K562 (cell line): ENCODE measurements at regions not wholly inside any gene's neighbourhood (a gene's known extent, or its start where the extent isn't known, plus 50 kb on each side); places are given as distances from the start of the nearest gene placed in this dataset.

Experiments
- ATAC-seq: fragments of 200-7000 bp; cut with Tn5 transposase; 3 replicates; pipeline ENCODE4 v1.9.1; 2020; ENCODE audit warnings: moderate library complexity
- BruUV-seq: library from RNA; stranded (reverse); fragments of 400-500 nt; replicated peaks from 2 replicates; lab custom pipeline; 2021; lab: Mats Ljungman, UMichigan
- CTCF ChIA-PET: fragments of 300-600 bp; formaldehyde crosslinking; extraction: SDS; loops from one replicate; lab custom pipeline; 2021; ENCODE audit warnings: low intra/inter-chr PET ratio; lab: Yijun Ruan, JAX
- POLR2A ChIA-PET: fragments of 300-600, 350-650 bp; sonication (Branson Sonifier 250); formaldehyde crosslinking; extraction: SDS; loops from one replicate; lab custom pipeline; 2021; ENCODE audit warnings: antibody characterized with exemption, inconsistent platforms; lab: Yijun Ruan, JAX
- DNase-seq, 4 experiments: peaks; one replicate each; pipeline versions ENCODE4 v3.0.0 to v3.0.0-alpha.2; 2011 to 2018; ENCODE audit warnings: low spot score in 3 of 4, mixed read lengths in 3 of 4; ENCODE audit errors: extremely low read depth in 1 of 4
- FAIRE-seq: peaks from 2 replicates; lab custom pipeline; 2011; peaks lifted over from hg19 to GRCh38; lab: Jason Lieb, UNC
- H2AFZ ChIP-seq: 2 replicates; pipeline ENCODE4 v1.6.0; 2011; ENCODE audit warnings: low read depth, low read length, control low read depth, inconsistent platforms
- H3K27ac ChIP-seq: fragments of 200-600 bp; 3 replicates; pipeline ENCODE4 v1.8.0; 2011; ENCODE audit warnings: low read depth, mild to moderate bottlenecking, control low read depth, inconsistent platforms, low read length, moderate library complexity, mixed read lengths; ENCODE audit errors: extremely low read depth
- H3K27me3 ChIP-seq, 2 experiments: fragments of 300-600 bp in 1 of 2; 2 replicates in 1 of 2; 3 replicates in 1 of 2; pipeline versions ENCODE4 v1.6.0 to v1.8.0; 2011; ENCODE audit warnings: inconsistent platforms in 2 of 2, low read length in 2 of 2, mild to moderate bottlenecking in 1 of 2, mixed read lengths in 1 of 2, moderate library complexity in 1 of 2; ENCODE audit not compliant: control insufficient read depth in 2 of 2, insufficient read depth in 2 of 2
- H3K36me3 ChIP-seq: fragments of 300-600 bp; 3 replicates; pipeline ENCODE4 v1.8.0; 2011; ENCODE audit warnings: mild to moderate bottlenecking, low read length, inconsistent platforms; ENCODE audit not compliant: control insufficient read depth, insufficient read depth
- H3K4me1 ChIP-seq, 2 experiments: fragments of 200-600 bp in 1 of 2; replicated peaks in 1 of 2; 2 replicates in 1 of 2; 3 replicates in 1 of 2; pipeline versions ENCODE4 v1.5.1 to v1.8.0; 2011; ENCODE audit warnings: inconsistent platforms in 2 of 2, low read length in 2 of 2, mild to moderate bottlenecking in 1 of 2, mixed read lengths in 1 of 2, moderate library complexity in 1 of 2; ENCODE audit not compliant: control insufficient read depth in 2 of 2, insufficient read depth in 2 of 2
- H3K4me2 ChIP-seq: 2 replicates; pipeline ENCODE4 v1.6.1; 2011; ENCODE audit warnings: low read length, control low read depth, inconsistent platforms, mixed read lengths; ENCODE audit not compliant: insufficient read depth
- H3K4me3 ChIP-seq: fragments of 200-600 bp; sonication (generic), shearing (Covaris generic); 2 replicates; pipeline ENCODE4 v1.5.1; 2016; ENCODE audit warnings: control low read depth, inconsistent platforms
- H3K79me2 ChIP-seq: fragments of 200-600 bp; 3 replicates; pipeline ENCODE4 v1.8.0; 2011; ENCODE audit warnings: low read length, inconsistent platforms; ENCODE audit not compliant: control insufficient read depth, insufficient read depth
- H3K9ac ChIP-seq, 2 experiments: 2 replicates each; pipeline versions ENCODE4 v1.6.0 to v1.6.1; 2011; ENCODE audit warnings: low read depth in 2 of 2, low read length in 2 of 2, control low read depth in 1 of 2, inconsistent platforms in 1 of 2, mild to moderate bottlenecking in 1 of 2, mixed read lengths in 1 of 2; ENCODE audit not compliant: insufficient read depth in 1 of 2
- H3K9me1 ChIP-seq: one replicate; pipeline ENCODE4 v1.6.0; 2011; ENCODE audit warnings: inconsistent platforms, mild to moderate bottlenecking, low read length, moderate library complexity; ENCODE audit not compliant: control insufficient read depth, insufficient read depth
- H3K9me3 ChIP-seq: replicated peaks from 2 replicates; pipeline ENCODE4 v1.5.1; 2011; ENCODE audit warnings: low read depth, low read length, inconsistent platforms; ENCODE audit not compliant: control insufficient read depth, insufficient read depth
- H4K20me1 ChIP-seq: replicated peaks from 2 replicates; pipeline ENCODE4 v1.6.1; 2011; ENCODE audit warnings: low read length, inconsistent platforms, mixed read lengths; ENCODE audit not compliant: control insufficient read depth, insufficient read depth
- BHLHE40 ChIP-seq: IDR thresholded peaks from 2 replicates; pipeline ENCODE4 v1.6.1; 2011; ENCODE audit warnings: low read length, improper control_type of control experiment
- CCAR2 ChIP-seq: fragments of 200-400 bp; formaldehyde crosslinking; IDR thresholded peaks from 2 replicates; pipeline ENCODE4 v1.6.1; 2017; ENCODE audit warnings: mild to moderate bottlenecking, low read depth, low read length
- ELF1 ChIP-seq: fragments of 200-800 bp; sonication (Bioruptor generic); IDR thresholded peaks from 2 replicates; pipeline ENCODE4 v1.6.1; 2016; ENCODE audit warnings: missing genetic modification characterization, missing compliant biosample characterization
- ELF2 ChIP-seq: fragments of 250-450 bp; sonication (Bioruptor Pico); IDR thresholded peaks from 2 replicates; pipeline ENCODE4 v1.5.0; 2021; ENCODE audit warnings: mild to moderate bottlenecking
- ETS1 ChIP-seq: conservative IDR thresholded peaks from 2 replicates; pipeline ENCODE4 v1.6.1; 2011; ENCODE audit warnings: low read depth, mild to moderate bottlenecking, low read length; ENCODE audit not compliant: control insufficient read depth
- HCFC1 ChIP-seq: IDR thresholded peaks from 2 replicates; pipeline ENCODE4 v1.6.1; 2012; ENCODE audit warnings: low read depth, low read length, improper control_type of control experiment
- HES1 ChIP-seq: fragments of 450-650 bp; IDR thresholded peaks from 2 replicates; pipeline ENCODE4 v1.6.1; 2016; ENCODE audit warnings: low read depth, mild to moderate bottlenecking, moderate library complexity
- KLF1 ChIP-seq: fragments of 450-650 bp; IDR thresholded peaks from 2 replicates; pipeline ENCODE4 v1.6.1; 2016; ENCODE audit warnings: missing genetic modification characterization, missing compliant biosample characterization
- MAFG ChIP-seq: fragments of 450-650 bp; conservative IDR thresholded peaks from 2 replicates; pipeline ENCODE4 v1.6.1; 2016; ENCODE audit warnings: missing genetic modification characterization, missing compliant biosample characterization
- MLLT1 ChIP-seq, 2 experiments: fragments of 450-650 bp; IDR thresholded peaks; 2 replicates each; pipeline ENCODE4 v1.6.1; 2016
- NUFIP1 ChIP-seq: fragments of 450-650 bp; IDR thresholded peaks from 2 replicates; pipeline ENCODE4 v1.6.1; 2018; ENCODE audit not compliant: partially characterized antibody
- PHF20 ChIP-seq: fragments of 450-650 bp; IDR thresholded peaks from 2 replicates; pipeline ENCODE4 v1.6.1; 2018; ENCODE audit not compliant: partially characterized antibody
- TAF15 ChIP-seq: fragments of 200-400 bp; formaldehyde crosslinking; IDR thresholded peaks from 2 replicates; pipeline ENCODE4 v1.6.1; 2017; ENCODE audit warnings: mild to moderate bottlenecking, low read depth, low read length, moderate library complexity
- ZNF239 ChIP-seq: fragments of 250-450 bp; sonication (Bioruptor Pico); IDR thresholded peaks from 2 replicates; pipeline ENCODE4 v1.4.0; 2020; ENCODE audit warnings: mild to moderate bottlenecking
- ZNF280A ChIP-seq: fragments of 450-650 bp; IDR thresholded peaks from 2 replicates; pipeline ENCODE4 v1.6.1; 2018; ENCODE audit warnings: mild to moderate bottlenecking, low read depth; ENCODE audit not compliant: partially characterized antibody
- ZNF583 ChIP-seq: fragments of 250-450 bp; sonication (Bioruptor Pico); IDR thresholded peaks from 2 replicates; pipeline ENCODE4 v1.4.0; 2020
- WGBS: fragments of 100-300 bp; shearing (Covaris generic); methylation state at CpG from one replicate; pipeline ENCODE4 v1.1.6; 2016; ENCODE audit warnings: low coverage, mixed read lengths; ENCODE audit not compliant: insufficient coverage; ENCODE audit errors: missing lambda C conversion rate; 5-methylcytosine and 5-hydroxymethylcytosine counted together
- in situ Hi-C: fragments of 300-500 bp; cut with MboI; formaldehyde crosslinking; loops from 4 replicates; pipeline ENCODE4 v1.15.0; 2018; ENCODE audit warnings: inconsistent platforms, mixed read lengths
- intact Hi-C: fragments of 100-400 bp; cut with micrococcal nuclease; formaldehyde crosslinking; loops from 2 replicates; pipeline ENCODE4 v1.14.2; 2022

- WGBS: 0% methylated on average over 2 of the region's 2 CpGs
Observed at GRCh38 chr2:225742487-225742886, 343.0 kb downstream of the NYAP2 start.

More at GRCh38 chr2:225742487-225742886, 343.0 kb downstream of the NYAP2 start:
- no peaks in the 10 kb centered on the region for H3K4me1 ChIP-seq
- ChIA-PET POLR2A (no interaction called here), CTCF (no interaction called here)
- H3K79me2 ChIP-seq: no peaks in the 10 kb centered on the region
- no peak for ATAC-seq
- no peaks in the 10 kb centered on the region for H3K27me3 ChIP-seq
- H3K27ac ChIP-seq: no peak overlapping the region
- DNase-seq: no peak
- no TSS peak for BruUV-seq
- H3K9ac ChIP-seq: no peak overlapping the region
- H4K20me1 ChIP-seq: no peaks in the 10 kb centered on the region
- no peaks in the 10 kb centered on the region for H3K9me1 ChIP-seq
- H3K4me2 ChIP-seq: no peak overlapping the region
- intact Hi-C loops: no loop called here
- in situ Hi-C loops: no loop called here
- TF ChIP-seq BHLHE40: no peak
- TF ChIP-seq ZNF239: no peak
- TF ChIP-seq ZNF583 (CRISPR knock-in tag): no peak
- TF ChIP-seq HCFC1: no peak
- no peak for TF ChIP-seq ETS1
- no peak for TF ChIP-seq ELF2
- no peak for TF ChIP-seq TAF15
- TF ChIP-seq NUFIP1: no peak
- no peak for TF ChIP-seq CCAR2
- TF ChIP-seq ZNF280A: no peak
- no peak for TF ChIP-seq PHF20
- no peak for TF ChIP-seq MAFG
- no peak for TF ChIP-seq HES1
- TF ChIP-seq MLLT1 (IDR thresholded peaks at IDR 0.05): no peak
- no peak for TF ChIP-seq KLF1 (tag)
- TF ChIP-seq ELF1 (tag): no peak
- H3K4me3 ChIP-seq: no peak overlapping the region
- no peaks in the 10 kb centered on the region for H3K9me3 ChIP-seq
- FAIRE-seq: no peak
- no peaks in the 10 kb centered on the region for H3K36me3 ChIP-seq
- no peak overlapping the region for H2AFZ ChIP-seq
